ENCODE measurements at regions not wholly inside any gene's neighbourhood (a gene's known extent, or its start where the extent isn't known, plus 50 kb on each side); places are given as distances from the start of the nearest gene placed in this dataset.

DNA sequence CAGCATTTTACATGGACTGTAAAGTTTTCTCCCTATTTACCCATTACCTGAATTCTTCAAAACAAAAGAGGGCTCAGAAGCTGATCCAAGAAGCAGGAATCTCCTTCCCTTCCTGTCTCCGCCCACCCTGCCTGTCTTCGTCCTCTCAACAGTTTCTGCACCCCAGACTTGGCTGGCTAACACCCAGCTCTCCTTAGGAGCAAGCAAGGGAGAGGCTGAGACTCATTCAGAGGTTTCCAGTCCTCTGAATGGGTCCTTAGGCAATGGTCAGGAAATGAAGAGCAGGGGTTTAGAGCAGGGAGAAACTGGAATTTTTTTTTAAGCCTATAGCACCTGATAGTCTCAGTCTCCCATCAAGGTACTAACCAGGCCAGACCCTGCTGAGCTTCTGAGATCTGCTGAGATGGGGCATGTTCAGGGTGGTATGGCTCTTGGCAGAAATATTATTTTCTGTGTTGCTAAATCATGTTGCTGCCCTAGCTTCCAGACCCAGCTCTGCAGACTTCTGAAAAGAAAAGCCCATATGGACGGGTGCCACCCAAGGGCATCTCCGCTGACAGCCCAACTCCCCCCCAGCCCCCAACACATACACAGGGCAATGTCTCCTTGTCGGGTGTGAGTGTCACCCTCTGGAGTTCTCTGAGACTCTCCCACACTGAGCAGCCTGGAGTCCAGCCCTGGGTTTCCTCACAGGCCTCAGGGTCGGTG is 74.6 kb upstream of the CD93 start:
- H2AFZ ChIP-seq (ENCODE audit: control insufficient read depth, low read depth, low read length), result no peak overlapping the region
- FAIRE-seq, result no peak
- peak; percentile 9 for ATAC-seq
- no peak for TF ChIP-seq NFYB (IDR thresholded peaks at IDR 0.05; ENCODE audit: insufficient read depth, low read depth, low read length)
- TF ChIP-seq, protein P1, sequence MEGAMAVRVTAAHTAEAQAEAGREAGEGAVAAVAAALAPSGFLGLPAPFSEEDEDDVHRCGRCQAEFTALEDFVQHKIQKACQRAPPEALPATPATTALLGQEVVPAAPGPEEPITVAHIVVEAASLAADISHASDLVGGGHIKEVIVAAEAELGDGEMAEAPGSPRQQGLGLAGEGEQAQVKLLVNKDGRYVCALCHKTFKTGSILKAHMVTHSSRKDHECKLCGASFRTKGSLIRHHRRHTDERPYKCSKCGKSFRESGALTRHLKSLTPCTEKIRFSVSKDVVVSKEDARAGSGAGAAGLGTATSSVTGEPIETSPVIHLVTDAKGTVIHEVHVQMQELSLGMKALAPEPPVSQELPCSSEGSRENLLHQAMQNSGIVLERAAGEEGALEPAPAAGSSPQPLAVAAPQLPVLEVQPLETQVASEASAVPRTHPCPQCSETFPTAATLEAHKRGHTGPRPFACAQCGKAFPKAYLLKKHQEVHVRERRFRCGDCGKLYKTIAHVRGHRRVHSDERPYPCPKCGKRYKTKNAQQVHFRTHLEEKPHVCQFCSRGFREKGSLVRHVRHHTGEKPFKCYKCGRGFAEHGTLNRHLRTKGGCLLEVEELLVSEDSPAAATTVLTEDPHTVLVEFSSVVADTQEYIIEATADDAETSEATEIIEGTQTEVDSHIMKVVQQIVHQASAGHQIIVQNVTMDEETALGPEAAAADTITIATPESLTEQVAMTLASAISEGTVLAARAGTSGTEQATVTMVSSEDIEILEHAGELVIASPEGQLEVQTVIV (IDR thresholded peaks at IDR 0.05; ENCODE audit: borderline replicate concordance, partially characterized antibody), result no peak
- TF ChIP-seq TCF12 (IDR thresholded peaks at IDR 0.05; ENCODE audit: low read depth, low read length), result no peak
- TF ChIP-seq SUPT20H (IDR thresholded peaks at IDR 0.05; ENCODE audit: borderline replicate concordance, control insufficient read depth, low read depth, low read length), result no peak
- TF ChIP-seq SMARCA5 (IDR thresholded peaks at IDR 0.05), result no peak
- TF ChIP-seq RUNX3 (IDR thresholded peaks at IDR 0.05; ENCODE audit: low read length), result no peak
- no peak for TF ChIP-seq ZNF207 (IDR thresholded peaks at IDR 0.05; ENCODE audit: borderline replicate concordance)
- TF ChIP-seq NFIC (IDR thresholded peaks at IDR 0.05; ENCODE audit: low read depth, low read length), result no peak
- TF ChIP-seq, protein P2, sequence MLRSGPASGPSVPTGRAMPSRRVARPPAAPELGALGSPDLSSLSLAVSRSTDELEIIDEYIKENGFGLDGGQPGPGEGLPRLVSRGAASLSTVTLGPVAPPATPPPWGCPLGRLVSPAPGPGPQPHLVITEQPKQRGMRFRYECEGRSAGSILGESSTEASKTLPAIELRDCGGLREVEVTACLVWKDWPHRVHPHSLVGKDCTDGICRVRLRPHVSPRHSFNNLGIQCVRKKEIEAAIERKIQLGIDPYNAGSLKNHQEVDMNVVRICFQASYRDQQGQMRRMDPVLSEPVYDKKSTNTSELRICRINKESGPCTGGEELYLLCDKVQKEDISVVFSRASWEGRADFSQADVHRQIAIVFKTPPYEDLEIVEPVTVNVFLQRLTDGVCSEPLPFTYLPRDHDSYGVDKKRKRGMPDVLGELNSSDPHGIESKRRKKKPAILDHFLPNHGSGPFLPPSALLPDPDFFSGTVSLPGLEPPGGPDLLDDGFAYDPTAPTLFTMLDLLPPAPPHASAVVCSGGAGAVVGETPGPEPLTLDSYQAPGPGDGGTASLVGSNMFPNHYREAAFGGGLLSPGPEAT (IDR thresholded peaks at IDR 0.05; ENCODE audit: low read depth), result no peak
- no peak for TF ChIP-seq RFX5 (IDR thresholded peaks at IDR 0.05; ENCODE audit: low read depth, low read length)
- TF ChIP-seq SMAD1 (IDR thresholded peaks at IDR 0.05; ENCODE audit: low read depth, partially characterized antibody), result no peak
- TF ChIP-seq, protein P3, sequence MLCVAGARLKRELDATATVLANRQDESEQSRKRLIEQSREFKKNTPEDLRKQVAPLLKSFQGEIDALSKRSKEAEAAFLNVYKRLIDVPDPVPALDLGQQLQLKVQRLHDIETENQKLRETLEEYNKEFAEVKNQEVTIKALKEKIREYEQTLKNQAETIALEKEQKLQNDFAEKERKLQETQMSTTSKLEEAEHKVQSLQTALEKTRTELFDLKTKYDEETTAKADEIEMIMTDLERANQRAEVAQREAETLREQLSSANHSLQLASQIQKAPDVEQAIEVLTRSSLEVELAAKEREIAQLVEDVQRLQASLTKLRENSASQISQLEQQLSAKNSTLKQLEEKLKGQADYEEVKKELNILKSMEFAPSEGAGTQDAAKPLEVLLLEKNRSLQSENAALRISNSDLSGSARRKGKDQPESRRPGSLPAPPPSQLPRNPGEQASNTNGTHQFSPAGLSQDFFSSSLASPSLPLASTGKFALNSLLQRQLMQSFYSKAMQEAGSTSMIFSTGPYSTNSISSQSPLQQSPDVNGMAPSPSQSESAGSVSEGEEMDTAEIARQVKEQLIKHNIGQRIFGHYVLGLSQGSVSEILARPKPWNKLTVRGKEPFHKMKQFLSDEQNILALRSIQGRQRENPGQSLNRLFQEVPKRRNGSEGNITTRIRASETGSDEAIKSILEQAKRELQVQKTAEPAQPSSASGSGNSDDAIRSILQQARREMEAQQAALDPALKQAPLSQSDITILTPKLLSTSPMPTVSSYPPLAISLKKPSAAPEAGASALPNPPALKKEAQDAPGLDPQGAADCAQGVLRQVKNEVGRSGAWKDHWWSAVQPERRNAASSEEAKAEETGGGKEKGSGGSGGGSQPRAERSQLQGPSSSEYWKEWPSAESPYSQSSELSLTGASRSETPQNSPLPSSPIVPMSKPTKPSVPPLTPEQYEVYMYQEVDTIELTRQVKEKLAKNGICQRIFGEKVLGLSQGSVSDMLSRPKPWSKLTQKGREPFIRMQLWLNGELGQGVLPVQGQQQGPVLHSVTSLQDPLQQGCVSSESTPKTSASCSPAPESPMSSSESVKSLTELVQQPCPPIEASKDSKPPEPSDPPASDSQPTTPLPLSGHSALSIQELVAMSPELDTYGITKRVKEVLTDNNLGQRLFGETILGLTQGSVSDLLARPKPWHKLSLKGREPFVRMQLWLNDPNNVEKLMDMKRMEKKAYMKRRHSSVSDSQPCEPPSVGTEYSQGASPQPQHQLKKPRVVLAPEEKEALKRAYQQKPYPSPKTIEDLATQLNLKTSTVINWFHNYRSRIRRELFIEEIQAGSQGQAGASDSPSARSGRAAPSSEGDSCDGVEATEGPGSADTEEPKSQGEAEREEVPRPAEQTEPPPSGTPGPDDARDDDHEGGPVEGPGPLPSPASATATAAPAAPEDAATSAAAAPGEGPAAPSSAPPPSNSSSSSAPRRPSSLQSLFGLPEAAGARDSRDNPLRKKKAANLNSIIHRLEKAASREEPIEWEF (IDR thresholded peaks at IDR 0.05; ENCODE audit: insufficient replicate concordance, low read depth, low read length), result no peak
- no peak for TF ChIP-seq BACH1 (IDR thresholded peaks at IDR 0.05; ENCODE audit: borderline replicate concordance)
- TF ChIP-seq NFYA (IDR thresholded peaks at IDR 0.05; ENCODE audit: borderline replicate concordance, low read depth, low read length), result no peak
- no peak for TF ChIP-seq POLR2A (IDR thresholded peaks at IDR 0.05; ENCODE audit: low read depth, low read length)

More for the DNA sequence above, 74.6 kb upstream of the CD93 start:
- H4K20me1 ChIP-seq (ENCODE audit: control insufficient read depth, insufficient read depth), result no peaks in the 10 kb centered on the region
- BruUV-seq (replicated peaks), result no TSS peak
- no peak for DNase-seq (ENCODE audit: low read depth, low spot score)
- ChIA-PET RAD21 (ENCODE audit: unreplicated experiment) (interaction anchor here (1.0 to 2.7 kb wide), 4 partner anchors 14 to 70 kb away, joined by 3 to 8 read pairs (median 3); no protein-coding TSS in a partner anchor), POLR2A (interaction anchor here (1.2 to 1.3 kb wide), 3 partner anchors 12 to 48 kb away, joined by 3 to 5 read pairs (median 4); no protein-coding TSS in a partner anchor), CTCF (interaction anchor here (0.7 to 1.7 kb wide), 7 partner anchors 9 to 110 kb away, joined by 3 to 6 read pairs (median 4); no protein-coding TSS in a partner anchor), SMC1A (ENCODE audit: uncharacterized antibody, unreplicated experiment) (interaction anchor here (1.1 to 5.9 kb wide), 9 partner anchors 12 to 96 kb away, joined by 3 to 58 read pairs (median 4); no protein-coding TSS in a partner anchor)
- H3K4me2 ChIP-seq (ENCODE audit: control insufficient read depth, insufficient read depth), result no peak overlapping the region
- no peaks in the 10 kb centered on the region for H3K27me3 ChIP-seq (replicated peaks in 1 of 2; ENCODE audit: control insufficient read depth in 2 of 2, insufficient read depth in 2 of 2, low read length in 1 of 2)
- no peaks in the 10 kb centered on the region for H3K9me3 ChIP-seq (replicated peaks; ENCODE audit: control insufficient read depth, insufficient read depth, low read length)
- H3K79me2 ChIP-seq (ENCODE audit: control insufficient read depth, insufficient read depth, low read length), result no peaks in the 10 kb centered on the region
- H3K4me1 ChIP-seq (ENCODE audit: control insufficient read depth, insufficient read depth, low read length), result peaks cover 31% of the 10 kb centered on the region
- in situ Hi-C loops (cut with MboI), result no loop called here
- WGBS (ENCODE audit: insufficient coverage, insufficient replicate concordance, low lambda C conversion rate, missing lambda C conversion rate), result 35% methylated on average over 6 of the region's 6 CpGs
- H3K36me3 ChIP-seq (ENCODE audit: control insufficient read depth in 2 of 2, insufficient read depth in 2 of 2, low read length in 1 of 2), result no peaks in the 10 kb centered on the region
- no peak overlapping the region; the same call in 1 of the 2 replicates for H3K9ac ChIP-seq (ENCODE audit: control insufficient read depth, insufficient read depth, low read length)
- intact Hi-C loops (cut with micrococcal nuclease; ENCODE audit: unreplicated experiment), result no loop called here
- H3K4me3 ChIP-seq, result no peak overlapping the region
- no peak overlapping the region for H3K27ac ChIP-seq (ENCODE audit: control insufficient read depth, insufficient read depth)

All from GM12878 (cell line).